A673 (cell line): ENCODE measurements at regions not wholly inside any gene's neighbourhood (a gene's known extent, or its start where the extent isn't known, plus 50 kb on each side); places are given as distances from the start of the nearest gene placed in this dataset.

Experiments
- EZH2 ChIP-seq: fragments of 200-600 bp; sonication (generic); IDR thresholded peaks from 2 replicates; pipeline ENCODE4 v1.6.1; 2017; ENCODE audit warnings: borderline replicate concordance, low read depth, mild to moderate bottlenecking, mixed read lengths, antibody characterized with exemption, low read length; ENCODE audit not compliant: poor library complexity, severe bottlenecking
- TF ChIP-seq, protein P1 (sequence below): fragments of 300-800, 200-600 bp; sonication (generic); conservative IDR thresholded peaks from 2 replicates; pipeline ENCODE4 v1.5.1; 2017; ENCODE audit warnings: low read depth, mild to moderate bottlenecking, antibody characterized with exemption, low read length, moderate library complexity, mixed read lengths

DNA sequence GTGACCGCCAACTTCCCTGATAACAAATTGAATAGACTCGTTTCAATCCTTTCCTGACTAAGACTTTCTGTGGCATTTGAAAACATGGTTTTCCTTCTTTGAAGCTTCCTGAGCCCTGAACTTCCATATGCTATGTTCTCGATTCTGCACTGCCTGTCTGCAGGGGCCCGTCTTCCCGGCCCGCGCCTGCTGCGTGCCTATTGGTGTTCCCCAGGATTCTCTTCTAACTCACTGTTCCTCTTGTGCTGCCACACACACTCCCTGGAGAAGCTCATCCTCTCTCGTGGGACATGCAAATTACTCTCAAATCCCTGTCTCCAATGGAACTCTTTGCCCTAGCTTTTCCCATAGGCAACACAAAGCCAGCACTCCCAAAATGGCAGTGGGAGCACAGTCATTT lies 262.9 kb upstream of the GATB start:
- no peak for TF ChIP-seq EZH2
- TF ChIP-seq, protein P1, sequence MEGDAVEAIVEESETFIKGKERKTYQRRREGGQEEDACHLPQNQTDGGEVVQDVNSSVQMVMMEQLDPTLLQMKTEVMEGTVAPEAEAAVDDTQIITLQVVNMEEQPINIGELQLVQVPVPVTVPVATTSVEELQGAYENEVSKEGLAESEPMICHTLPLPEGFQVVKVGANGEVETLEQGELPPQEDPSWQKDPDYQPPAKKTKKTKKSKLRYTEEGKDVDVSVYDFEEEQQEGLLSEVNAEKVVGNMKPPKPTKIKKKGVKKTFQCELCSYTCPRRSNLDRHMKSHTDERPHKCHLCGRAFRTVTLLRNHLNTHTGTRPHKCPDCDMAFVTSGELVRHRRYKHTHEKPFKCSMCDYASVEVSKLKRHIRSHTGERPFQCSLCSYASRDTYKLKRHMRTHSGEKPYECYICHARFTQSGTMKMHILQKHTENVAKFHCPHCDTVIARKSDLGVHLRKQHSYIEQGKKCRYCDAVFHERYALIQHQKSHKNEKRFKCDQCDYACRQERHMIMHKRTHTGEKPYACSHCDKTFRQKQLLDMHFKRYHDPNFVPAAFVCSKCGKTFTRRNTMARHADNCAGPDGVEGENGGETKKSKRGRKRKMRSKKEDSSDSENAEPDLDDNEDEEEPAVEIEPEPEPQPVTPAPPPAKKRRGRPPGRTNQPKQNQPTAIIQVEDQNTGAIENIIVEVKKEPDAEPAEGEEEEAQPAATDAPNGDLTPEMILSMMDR = no peak
